NT2/D1 (cell line): ENCODE measurements at regions not wholly inside any gene's neighbourhood (a gene's known extent, or its start where the extent isn't known, plus 50 kb on each side); places are given as distances from the start of the nearest gene placed in this dataset.

ENCODE experiments used
- DNase-seq: peaks from one replicate; pipeline ENCODE4 v3.0.0-alpha.2; 2011; ENCODE audit warnings: low read depth, low spot score
- H3K27me3 ChIP-seq: 2 replicates; pipeline ENCODE4 v1.6.0; 2011; ENCODE audit warnings: mild to moderate bottlenecking; ENCODE audit not compliant: insufficient read length, insufficient read depth
- H3K36me3 ChIP-seq: 2 replicates; pipeline ENCODE4 v1.6.1; 2011; ENCODE audit warnings: mild to moderate bottlenecking, low read length, mixed read lengths; ENCODE audit not compliant: insufficient read depth, insufficient read length
- H3K4me1 ChIP-seq: 2 replicates; pipeline ENCODE4 v1.5.1; 2011; ENCODE audit not compliant: insufficient read depth, insufficient read length
- H3K4me3 ChIP-seq: 2 replicates; pipeline ENCODE4 v1.5.1; 2011; ENCODE audit warnings: low read depth; ENCODE audit not compliant: insufficient read length
- H3K9ac ChIP-seq: 2 replicates; pipeline ENCODE4 v1.6.0; 2011; ENCODE audit warnings: low read depth; ENCODE audit not compliant: insufficient read length
- H3K9me3 ChIP-seq: 2 replicates; pipeline ENCODE4 v1.5.1; 2011; ENCODE audit warnings: mild to moderate bottlenecking, low read length; ENCODE audit not compliant: insufficient read depth
- SUZ12 ChIP-seq: IDR thresholded peaks from 2 replicates; pipeline ENCODE4 v1.6.1; 2011; ENCODE audit not compliant: insufficient read length, insufficient read depth; ENCODE audit errors: extremely low read depth
- YY1 ChIP-seq: IDR thresholded peaks from 2 replicates; pipeline ENCODE4 v1.6.1; 2011; ENCODE audit not compliant: insufficient read length, insufficient read depth
- ZNF274 ChIP-seq: IDR thresholded peaks from 2 replicates; pipeline ENCODE4 v1.6.1; 2011; ENCODE audit warnings: mild to moderate bottlenecking, low read depth, low read length

GRCh38 chr9:13396418-13396817 lies 116.9 kb upstream of the MPDZ start:
- Histone ChIP-seq H3K9ac (no peak overlapping the region), H3K4me1 (no peaks in the 10 kb centered on the region), H3K36me3 (no peaks in the 10 kb centered on the region), H3K9me3 (no peaks in the 10 kb centered on the region), H3K27me3 (no peaks in the 10 kb centered on the region), H3K4me3 (no peak overlapping the region)
- TF ChIP-seq YY1, result no peak
- no peak for TF ChIP-seq ZNF274
- no peak for TF ChIP-seq SUZ12
- no peak for DNase-seq

DNA sequence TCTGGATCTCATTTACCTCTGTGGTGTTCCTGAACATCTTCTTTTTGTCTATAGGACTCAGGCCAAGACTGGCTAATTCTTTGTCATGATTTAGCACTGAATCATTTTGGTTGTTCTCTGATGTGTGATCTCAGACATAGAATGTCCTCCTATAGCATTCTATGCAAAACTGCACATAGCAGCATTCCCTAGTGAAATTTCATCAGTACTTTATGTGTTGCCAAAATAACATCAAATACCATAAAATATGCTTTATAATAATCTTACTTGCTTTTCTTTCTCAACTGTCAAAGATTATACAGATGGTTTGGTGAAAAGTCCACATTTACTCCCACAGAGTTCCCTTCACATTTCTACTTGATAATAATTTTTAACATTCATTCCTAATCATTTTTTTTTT lies 115.7 kb upstream of the MPDZ start:
- Histone ChIP-seq H3K9me3 (no peaks in the 10 kb centered on the region), H3K4me3 (no peak overlapping the region), H3K36me3 (no peaks in the 10 kb centered on the region), H3K27me3 (no peaks in the 10 kb centered on the region), H3K9ac (no peak overlapping the region), H3K4me1 (no peaks in the 10 kb centered on the region)
- no peak for DNase-seq
- TF ChIP-seq ZNF274 (no peak), YY1 (no peak), SUZ12 (no peak)

GRCh38 chr9:13388157-13388556 lies 108.7 kb upstream of the MPDZ start:
- no peaks in the 10 kb centered on the region for H3K27me3 ChIP-seq
- no peak for TF ChIP-seq YY1
- no peak for TF ChIP-seq ZNF274
- TF ChIP-seq SUZ12, result no peak
- no peak overlapping the region for H3K9ac ChIP-seq
- no peaks in the 10 kb centered on the region for H3K4me1 ChIP-seq
- no peak for DNase-seq
- H3K36me3 ChIP-seq, result no peaks in the 10 kb centered on the region
- H3K4me3 ChIP-seq, result no peak overlapping the region
- peaks cover 5% of the 10 kb centered on the region; the same call in 1 of the 2 replicates for H3K9me3 ChIP-seq

DNA sequence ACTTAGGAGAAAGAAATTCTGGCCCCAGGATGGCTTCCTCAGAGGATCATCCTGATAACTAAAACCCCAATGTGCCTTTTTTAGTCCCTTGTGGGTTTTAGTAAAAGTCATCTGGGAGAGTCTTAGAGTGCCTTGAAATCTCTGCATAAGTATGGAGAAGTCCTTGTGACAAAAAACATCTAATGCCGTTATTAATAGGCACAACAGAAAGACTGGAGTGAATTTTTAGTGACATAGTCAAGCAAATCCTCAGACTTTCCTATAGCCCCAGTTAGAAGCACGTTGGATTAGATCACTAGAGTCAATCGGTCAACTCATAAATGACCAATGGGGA lies 108.2 kb upstream of the MPDZ start:
- Histone ChIP-seq H3K27me3 (no peaks in the 10 kb centered on the region), H3K9me3 (peaks cover 5% of the 10 kb centered on the region; the same call in 1 of the 2 replicates), H3K36me3 (no peaks in the 10 kb centered on the region), H3K4me3 (no peak overlapping the region), H3K9ac (no peak overlapping the region), H3K4me1 (no peaks in the 10 kb centered on the region)
- no peak for DNase-seq
- no peak for TF ChIP-seq ZNF274
- TF ChIP-seq YY1, result no peak
- no peak for TF ChIP-seq SUZ12

DNA sequence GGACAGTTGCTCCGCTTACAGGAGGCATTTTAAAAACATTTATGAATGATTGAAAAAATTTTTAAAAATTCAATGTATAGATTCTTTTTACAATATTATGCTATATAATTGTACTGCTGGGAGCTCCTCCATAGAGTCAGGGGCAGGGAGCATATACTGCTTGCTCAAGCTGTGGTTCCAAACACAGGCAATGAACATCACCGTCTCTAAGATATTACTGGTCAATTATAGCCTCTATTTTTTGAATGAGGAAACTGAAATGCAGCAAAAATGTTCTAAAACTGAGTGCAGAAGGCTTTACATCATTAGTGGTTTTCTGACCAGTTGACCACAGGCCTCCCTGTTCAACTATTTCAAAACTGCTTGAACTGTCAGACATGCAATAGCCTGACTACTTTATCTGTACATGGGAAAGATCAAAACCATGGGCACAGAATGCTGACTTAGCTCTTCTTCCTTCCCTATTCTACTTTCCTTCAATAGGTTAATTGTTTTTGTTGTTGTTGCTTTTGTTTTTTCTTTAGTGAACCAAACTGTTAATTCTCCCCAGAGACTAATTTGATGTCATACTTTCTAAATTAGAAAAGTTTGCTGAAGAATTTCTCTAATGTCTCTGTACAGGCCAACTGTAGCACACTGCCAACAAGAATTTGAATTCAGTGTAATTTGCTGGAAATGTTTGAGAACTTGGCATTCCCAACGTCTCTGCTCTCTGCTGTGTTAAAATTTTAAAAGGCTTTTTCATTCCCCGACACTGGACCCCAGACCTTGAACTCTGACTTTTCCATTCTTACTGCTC lies 107.6 kb upstream of the MPDZ start:
- peaks cover 5% of the 10 kb centered on the region; the same call in 1 of the 2 replicates for H3K9me3 ChIP-seq
- no peaks in the 10 kb centered on the region for H3K4me1 ChIP-seq
- no peak for TF ChIP-seq SUZ12
- no peak for TF ChIP-seq YY1
- TF ChIP-seq ZNF274, result no peak
- no peaks in the 10 kb centered on the region for H3K36me3 ChIP-seq
- no peak for DNase-seq
- no peak overlapping the region for H3K9ac ChIP-seq
- no peak overlapping the region for H3K4me3 ChIP-seq
- H3K27me3 ChIP-seq, result no peaks in the 10 kb centered on the region

DNA sequence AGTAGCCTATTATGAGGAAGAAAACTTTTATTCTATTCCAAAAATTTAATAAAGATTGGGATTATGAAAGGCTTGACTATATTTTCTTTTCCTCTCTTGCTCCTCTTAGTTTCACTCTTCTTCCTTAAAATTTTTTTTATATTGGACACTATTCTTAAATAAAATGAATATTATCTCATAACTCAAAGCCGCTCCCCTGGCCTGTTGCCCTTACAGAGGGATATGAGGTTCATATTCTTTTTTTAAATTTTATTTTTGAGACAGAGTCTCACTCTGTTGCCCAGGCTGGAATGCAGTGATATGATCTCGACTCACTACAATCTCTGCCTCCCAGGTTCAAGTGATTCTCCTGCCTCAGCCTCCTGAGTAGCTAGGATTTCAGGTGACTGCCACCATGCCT lies 106.8 kb upstream of the MPDZ start:
- H3K4me1 ChIP-seq, result no peaks in the 10 kb centered on the region
- H3K9ac ChIP-seq, result no peak overlapping the region
- no peaks in the 10 kb centered on the region for H3K27me3 ChIP-seq
- H3K4me3 ChIP-seq, result no peak overlapping the region
- no peak for DNase-seq
- H3K36me3 ChIP-seq, result no peaks in the 10 kb centered on the region
- no peak for TF ChIP-seq SUZ12
- TF ChIP-seq YY1, result no peak
- no peak for TF ChIP-seq ZNF274
- peaks cover 5% of the 10 kb centered on the region; the same call in 1 of the 2 replicates for H3K9me3 ChIP-seq

GRCh38 chr9:13383855-13384254 lies 104.4 kb upstream of the MPDZ start:
- peaks cover 5% of the 10 kb centered on the region; the same call in 1 of the 2 replicates for H3K9me3 ChIP-seq
- DNase-seq, result no peak
- H3K36me3 ChIP-seq, result no peaks in the 10 kb centered on the region
- H3K4me1 ChIP-seq, result no peaks in the 10 kb centered on the region
- H3K9ac ChIP-seq, result no peak overlapping the region
- no peak overlapping the region for H3K4me3 ChIP-seq
- no peaks in the 10 kb centered on the region for H3K27me3 ChIP-seq
- TF ChIP-seq ZNF274 (no peak), SUZ12 (no peak), YY1 (no peak)

DNA sequence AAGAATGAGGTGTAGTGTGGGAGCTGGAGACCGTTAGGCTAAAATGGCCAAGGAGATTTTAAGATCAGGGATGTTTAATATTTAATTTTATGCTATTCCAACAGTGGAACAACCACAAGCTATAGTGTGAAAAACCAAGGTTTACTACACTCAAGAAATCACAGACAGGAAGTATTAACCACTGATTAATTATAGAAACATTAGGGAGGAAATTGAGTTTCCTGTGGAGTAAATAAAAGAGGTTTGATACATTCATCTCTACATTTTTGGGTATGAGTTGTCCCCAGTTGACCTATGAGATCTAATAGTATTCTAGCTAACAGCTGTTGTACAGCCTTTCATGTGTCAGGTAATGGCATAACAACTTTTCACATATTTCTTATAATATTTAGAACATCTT lies 103.7 kb upstream of the MPDZ start:
- DNase-seq, result no peak
- H3K9ac ChIP-seq, result no peak overlapping the region
- no peaks in the 10 kb centered on the region for H3K36me3 ChIP-seq
- H3K27me3 ChIP-seq, result no peaks in the 10 kb centered on the region
- H3K4me3 ChIP-seq, result no peak overlapping the region
- peaks cover 5% of the 10 kb centered on the region; the same call in 1 of the 2 replicates for H3K9me3 ChIP-seq
- no peaks in the 10 kb centered on the region for H3K4me1 ChIP-seq
- no peak for TF ChIP-seq SUZ12
- no peak for TF ChIP-seq YY1
